Right atrium auricular region (tissue), 2 donors: ENCODE measurements at regions not wholly inside any gene's neighbourhood (a gene's known extent, or its start where the extent isn't known, plus 50 kb on each side); places are given as distances from the start of the nearest gene placed in this dataset.

Source experiments
- DNase-seq: peaks from one replicate; pipeline ENCODE4 v3.0.0-alpha.2; 2019; ENCODE audit warnings: low spot score
- H3K27ac ChIP-seq, 2 donors: fragments of 200-600 bp; sonication (generic); 1 replicate in 1 of 2; 2 replicates in 1 of 2; pipeline ENCODE4 v1.5.1; 2016 to 2019
- H3K27me3 ChIP-seq, 2 donors: fragments of 200-600 bp; sonication (generic); one replicate each; pipeline versions ENCODE4 v1.5.1 to v1.6.0; 2017 to 2019
- H3K36me3 ChIP-seq: fragments of 200-600 bp; sonication (generic); one replicate; pipeline ENCODE4 v1.5.1; 2016
- H3K4me1 ChIP-seq, 2 donors: fragments of 200-600 bp; sonication (generic); one replicate each; pipeline versions ENCODE4 v1.5.1 to v1.6.0; 2017 to 2019
- H3K4me3 ChIP-seq, 2 donors: fragments of 200-600 bp; sonication (generic); 1 replicate in 1 of 2; 2 replicates in 1 of 2; pipeline ENCODE4 v1.5.1; 2017 to 2019; ENCODE audit warnings: mild to moderate bottlenecking in 1 of 2, moderate library complexity in 1 of 2
- H3K9me3 ChIP-seq, 2 donors: fragments of 200-600 bp; sonication (generic); one replicate each; pipeline ENCODE4 v1.5.1; 2019
- TF ChIP-seq, protein P1 (sequence below), 2 donors: fragments of 200-600 bp; sonication (generic); IDR thresholded peaks; one replicate each; pipeline ENCODE4 v1.5.1; 2019; ENCODE audit warnings: antibody characterized with exemption in 2 of 2

DNA sequence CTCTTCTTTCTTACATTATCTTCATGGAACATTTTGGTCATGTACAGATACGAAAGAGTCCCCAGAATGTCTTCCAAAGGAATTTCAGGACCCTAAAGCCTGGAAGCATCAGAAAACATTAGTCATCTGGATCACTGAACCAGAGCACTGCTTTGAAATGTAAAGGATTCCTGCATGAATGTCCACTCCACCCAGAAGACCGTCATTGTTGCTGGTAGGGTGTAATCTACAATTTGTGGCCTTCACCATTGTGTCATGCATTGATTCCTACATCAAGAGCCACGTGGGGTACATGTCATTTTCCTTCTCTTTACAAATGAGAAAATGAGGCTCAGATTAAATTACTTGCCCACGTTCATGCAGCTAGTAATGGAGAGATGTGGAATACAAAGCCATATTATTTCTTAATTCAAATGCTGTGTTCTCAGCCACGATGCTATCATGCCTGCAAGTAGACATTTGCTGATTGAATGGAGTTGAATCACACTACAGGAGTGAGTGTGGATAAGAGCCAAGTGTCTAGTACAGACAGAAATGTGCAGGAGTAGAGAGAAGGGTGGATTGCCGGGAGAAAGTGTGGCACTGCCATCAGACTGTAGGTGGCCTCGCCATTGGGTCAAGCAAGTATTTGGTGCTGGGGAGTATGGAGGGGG lies 231.2 kb downstream of the C12orf75 start:
- H3K36me3 ChIP-seq: no peaks in the 10 kb centered on the region
- H3K4me3 ChIP-seq: no peak overlapping the region
- H3K9me3 ChIP-seq: no peaks in the 10 kb centered on the region
- H3K27ac ChIP-seq: peak overlapping the region in 1 of 2 donors; percentile 34
- TF ChIP-seq, protein P1, sequence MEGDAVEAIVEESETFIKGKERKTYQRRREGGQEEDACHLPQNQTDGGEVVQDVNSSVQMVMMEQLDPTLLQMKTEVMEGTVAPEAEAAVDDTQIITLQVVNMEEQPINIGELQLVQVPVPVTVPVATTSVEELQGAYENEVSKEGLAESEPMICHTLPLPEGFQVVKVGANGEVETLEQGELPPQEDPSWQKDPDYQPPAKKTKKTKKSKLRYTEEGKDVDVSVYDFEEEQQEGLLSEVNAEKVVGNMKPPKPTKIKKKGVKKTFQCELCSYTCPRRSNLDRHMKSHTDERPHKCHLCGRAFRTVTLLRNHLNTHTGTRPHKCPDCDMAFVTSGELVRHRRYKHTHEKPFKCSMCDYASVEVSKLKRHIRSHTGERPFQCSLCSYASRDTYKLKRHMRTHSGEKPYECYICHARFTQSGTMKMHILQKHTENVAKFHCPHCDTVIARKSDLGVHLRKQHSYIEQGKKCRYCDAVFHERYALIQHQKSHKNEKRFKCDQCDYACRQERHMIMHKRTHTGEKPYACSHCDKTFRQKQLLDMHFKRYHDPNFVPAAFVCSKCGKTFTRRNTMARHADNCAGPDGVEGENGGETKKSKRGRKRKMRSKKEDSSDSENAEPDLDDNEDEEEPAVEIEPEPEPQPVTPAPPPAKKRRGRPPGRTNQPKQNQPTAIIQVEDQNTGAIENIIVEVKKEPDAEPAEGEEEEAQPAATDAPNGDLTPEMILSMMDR (IDR thresholded peaks at IDR 0.05): no peak
- H3K4me1 ChIP-seq: peaks cover 0 to 9% of the 10 kb centered on the region in 2 donors
- H3K27me3 ChIP-seq: no peaks in the 10 kb centered on the region
- no peak for DNase-seq

DNA sequence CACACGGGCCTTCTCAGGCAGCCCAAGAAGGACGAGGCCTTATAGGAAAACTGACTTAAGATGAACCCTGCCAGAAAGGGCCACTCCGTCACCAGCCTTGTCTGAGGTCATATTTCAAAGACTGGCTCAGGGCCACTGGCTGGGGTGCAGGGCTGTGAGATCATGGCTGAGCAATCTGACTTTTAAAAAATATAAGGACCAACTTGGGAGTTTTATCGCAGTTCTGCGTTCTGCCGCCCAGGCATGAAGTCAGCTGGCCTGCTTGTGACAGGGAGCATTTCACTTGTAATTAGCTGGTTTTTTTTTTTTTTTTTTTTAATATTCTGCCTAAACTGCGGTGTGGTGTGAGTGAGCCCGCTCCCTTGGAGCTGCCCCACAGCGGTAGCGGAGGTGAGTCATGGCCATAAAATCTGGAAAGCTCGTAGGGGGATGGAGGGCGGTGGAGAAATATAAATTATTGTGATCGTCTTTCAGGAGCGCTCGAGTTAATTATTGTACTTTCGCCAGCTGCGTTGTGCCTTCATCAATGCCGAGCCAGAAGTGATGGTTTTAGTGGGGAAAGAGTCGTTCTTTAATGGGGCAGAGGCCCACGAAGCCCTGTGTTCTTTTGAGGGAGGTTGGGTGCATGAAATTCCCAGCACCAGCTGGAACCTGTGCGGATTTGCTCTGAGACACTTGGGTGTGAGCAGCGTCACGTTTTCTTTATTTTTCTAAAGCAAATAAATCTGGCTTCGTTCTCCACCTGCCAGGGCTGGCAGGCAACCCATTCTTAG lies 231.9 kb downstream of the C12orf75 start:
- no peaks in the 10 kb centered on the region for H3K9me3 ChIP-seq
- H3K4me3 ChIP-seq: no peak overlapping the region
- DNase-seq: peak; percentile 66
- peak overlapping the region in 1 of 2 donors; percentile 34 for H3K27ac ChIP-seq
- H3K4me1 ChIP-seq: peaks cover 0 to 9% of the 10 kb centered on the region in 2 donors
- H3K36me3 ChIP-seq: no peaks in the 10 kb centered on the region
- TF ChIP-seq, protein P1 (IDR thresholded peaks at IDR 0.05): no peak
- H3K27me3 ChIP-seq: no peaks in the 10 kb centered on the region

- no peak overlapping the region for H3K27ac ChIP-seq
- no peak overlapping the region for H3K4me3 ChIP-seq
- no peaks in the 10 kb centered on the region for H3K9me3 ChIP-seq
- no peaks in the 10 kb centered on the region for H3K36me3 ChIP-seq
- DNase-seq: no peak
- peaks cover 0 to 3% of the 10 kb centered on the region in 2 donors for H3K4me1 ChIP-seq
- no peaks in the 10 kb centered on the region for H3K27me3 ChIP-seq
- TF ChIP-seq, protein P1 (IDR thresholded peaks at IDR 0.05): no peak
These were observed 236.6 kb downstream of the C12orf75 start for GRCh38 chr12:105567061-105567460.

DNA sequence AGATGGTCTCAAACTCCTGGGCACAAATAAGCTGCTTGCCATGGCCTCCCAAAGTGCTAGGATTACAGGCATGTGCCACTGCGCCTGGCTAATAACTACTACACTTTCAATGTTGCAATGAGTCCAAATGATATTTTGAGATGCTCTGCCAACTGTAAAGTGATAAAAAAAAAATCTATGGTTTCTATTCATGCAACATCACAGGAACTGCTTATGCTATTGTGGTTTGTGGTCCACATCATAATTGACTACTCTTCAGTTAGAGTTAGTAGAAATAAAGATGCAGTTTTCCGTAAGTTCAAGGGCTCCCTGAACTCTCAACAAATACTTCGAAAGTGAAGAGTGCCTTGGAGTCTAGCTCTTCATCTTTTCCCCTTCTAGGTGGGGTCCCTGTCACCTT lies 239.4 kb downstream of the C12orf75 start:
- no peak for DNase-seq
- no peaks in the 10 kb centered on the region for H3K36me3 ChIP-seq
- no peaks in the 10 kb centered on the region for H3K9me3 ChIP-seq
- H3K27me3 ChIP-seq: no peaks in the 10 kb centered on the region
- no peaks in the 10 kb centered on the region for H3K4me1 ChIP-seq
- TF ChIP-seq, protein P1 (IDR thresholded peaks at IDR 0.05): no peak
- no peak overlapping the region for H3K4me3 ChIP-seq
- no peak overlapping the region for H3K27ac ChIP-seq

GRCh38 chr12:105570944-105571343 lies 240.5 kb downstream of the C12orf75 start:
- no peak for DNase-seq
- TF ChIP-seq, protein P1 (IDR thresholded peaks at IDR 0.05): no peak
- Histone ChIP-seq H3K4me1 (no peaks in the 10 kb centered on the region), H3K27ac (no peak overlapping the region), H3K27me3 (no peaks in the 10 kb centered on the region), H3K36me3 (no peaks in the 10 kb centered on the region), H3K9me3 (no peaks in the 10 kb centered on the region), H3K4me3 (no peak overlapping the region)
